HG02642 (cell line): ENCODE measurements at regions not wholly inside any gene's neighbourhood (a gene's known extent, or its start where the extent isn't known, plus 50 kb on each side); places are given as distances from the start of the nearest gene placed in this dataset.

Experiments
- ATAC-seq: cut with Tn5 transposase; IDR thresholded peaks from one replicate; pipeline ENCODE4 v1.9.1; 2021; ENCODE audit warnings: mild to moderate bottlenecking; ENCODE audit not compliant: unreplicated experiment, poor library complexity

GRCh38 chr14:36465178-36465577 is 54.9 kb downstream of the NKX2-1 start:
- ATAC-seq, result no peak

DNA sequence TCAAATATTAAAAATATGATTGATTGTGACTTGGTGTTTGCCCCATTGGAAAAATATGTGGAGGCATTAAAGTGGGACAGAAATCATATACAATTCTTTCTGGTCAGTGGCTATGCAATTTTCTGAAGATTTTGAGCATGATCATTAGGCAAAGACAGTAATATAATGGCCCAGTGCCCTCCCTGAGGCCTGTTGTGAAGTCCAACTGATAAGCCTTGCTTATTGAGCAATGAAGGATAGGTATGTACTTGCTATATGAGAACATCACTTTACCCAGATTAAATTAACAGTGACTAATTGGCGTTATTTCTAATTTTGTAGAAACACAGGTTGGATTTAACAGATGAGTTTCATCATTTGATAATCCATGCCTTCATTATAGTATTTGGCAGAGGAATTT is 57.1 kb downstream of the NKX2-1 start:
- no peak for ATAC-seq

DNA sequence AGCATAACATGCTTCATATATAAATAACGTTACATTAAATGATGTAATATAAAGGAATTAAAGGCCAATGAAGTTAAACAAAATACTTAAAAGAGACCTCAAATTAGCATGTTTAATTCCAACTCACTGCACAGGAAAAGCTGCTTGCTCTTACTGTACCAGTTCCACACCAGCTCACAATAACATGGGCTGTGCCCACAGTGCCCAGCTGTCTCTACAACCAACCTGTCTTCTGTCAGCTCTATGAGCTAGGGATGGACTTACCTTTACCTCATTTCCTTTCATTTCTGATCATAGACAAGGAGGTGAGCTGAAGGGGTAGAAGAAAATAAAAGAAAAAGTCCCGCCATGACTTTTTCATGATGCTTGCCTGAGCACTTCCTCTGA is 64.8 kb downstream of the NKX2-1 start:
- no peak for ATAC-seq

DNA sequence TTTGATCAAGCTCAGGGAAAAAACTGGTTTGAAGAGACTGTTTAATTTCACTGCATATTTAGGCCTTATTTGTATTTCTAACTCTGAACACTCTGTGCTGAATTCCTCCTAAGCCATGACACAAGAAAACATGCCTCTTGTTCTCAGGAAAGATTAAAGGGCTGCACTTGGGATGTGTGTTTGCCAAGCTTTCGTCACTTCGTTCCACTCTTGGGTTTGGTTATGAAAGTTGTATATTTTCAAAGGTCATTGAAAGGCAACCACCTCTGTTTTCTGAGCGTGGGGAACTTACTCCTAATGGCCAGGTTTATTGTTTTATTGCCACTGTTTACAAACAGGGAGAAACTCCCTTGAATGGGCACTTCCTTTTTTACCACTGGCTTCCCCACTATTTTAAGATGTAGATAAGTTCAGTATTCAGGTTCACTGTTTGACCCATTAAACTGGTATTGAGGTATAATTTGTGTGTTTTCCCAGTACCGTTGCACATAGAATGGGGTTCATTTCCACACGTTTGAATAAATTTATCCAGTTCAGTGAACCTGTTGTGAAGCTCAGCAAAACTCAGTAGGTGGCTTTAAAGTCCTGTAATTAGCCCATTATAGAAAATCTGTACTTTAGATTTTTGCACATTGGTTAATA is 65.3 kb downstream of the NKX2-1 start:
- ATAC-seq, result no peak

DNA sequence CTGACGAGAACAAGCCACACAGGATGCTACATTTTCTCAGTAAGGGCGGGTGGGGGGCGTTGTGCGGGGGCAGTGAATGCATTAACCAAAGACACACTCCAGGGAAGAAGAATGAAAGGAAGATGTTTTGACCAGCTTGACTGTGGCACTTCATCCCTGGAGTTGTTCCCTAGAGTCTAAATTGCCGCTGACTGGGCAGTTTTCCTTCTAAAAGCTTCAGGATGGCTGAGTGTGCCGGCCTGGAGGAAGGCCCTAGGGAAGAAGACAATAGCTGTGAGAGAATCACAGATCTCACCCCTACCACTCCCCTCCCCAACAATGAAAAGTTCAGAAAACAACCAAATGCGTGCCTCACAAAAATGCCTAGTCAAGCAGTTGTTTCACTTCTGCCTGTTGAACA is 67.2 kb downstream of the NKX2-1 start:
- ATAC-seq, result no peak

DNA sequence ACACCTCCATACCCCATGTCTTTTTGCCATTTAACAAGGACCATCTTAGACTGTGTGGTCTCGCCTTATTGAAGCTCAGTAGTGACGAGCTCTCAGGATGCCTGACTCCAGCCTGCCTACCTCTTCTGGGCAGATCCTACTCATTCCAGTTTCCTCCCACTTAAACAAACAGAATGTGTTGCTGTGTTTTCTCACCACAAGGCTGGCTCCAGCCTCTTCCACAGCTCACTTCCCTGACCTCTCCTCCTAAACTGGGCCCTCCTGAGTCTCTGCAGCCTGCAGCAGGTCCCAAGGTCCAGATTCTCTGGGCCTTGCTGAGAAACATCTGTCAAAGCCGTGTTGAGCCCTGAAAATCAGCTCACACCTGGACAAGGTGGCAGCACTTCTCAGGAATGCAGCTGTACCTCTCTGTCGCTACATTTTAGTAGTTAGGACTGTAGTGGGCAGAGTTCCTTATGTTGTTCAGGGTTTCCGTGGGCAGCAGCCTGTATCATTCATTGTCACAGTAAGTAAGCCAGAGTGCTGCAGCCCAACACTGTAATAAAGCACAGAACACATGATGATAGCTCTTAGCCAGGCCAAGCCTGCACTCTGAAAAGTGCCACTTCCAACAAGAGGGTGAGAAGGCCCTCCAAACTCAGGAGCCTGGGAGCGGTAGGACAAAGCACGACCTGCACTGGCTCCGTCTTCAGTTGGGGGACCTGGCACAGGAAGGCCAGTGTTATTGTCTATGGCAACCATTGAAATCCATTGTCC is 68.5 kb downstream of the NKX2-1 start:
- no peak for ATAC-seq

DNA sequence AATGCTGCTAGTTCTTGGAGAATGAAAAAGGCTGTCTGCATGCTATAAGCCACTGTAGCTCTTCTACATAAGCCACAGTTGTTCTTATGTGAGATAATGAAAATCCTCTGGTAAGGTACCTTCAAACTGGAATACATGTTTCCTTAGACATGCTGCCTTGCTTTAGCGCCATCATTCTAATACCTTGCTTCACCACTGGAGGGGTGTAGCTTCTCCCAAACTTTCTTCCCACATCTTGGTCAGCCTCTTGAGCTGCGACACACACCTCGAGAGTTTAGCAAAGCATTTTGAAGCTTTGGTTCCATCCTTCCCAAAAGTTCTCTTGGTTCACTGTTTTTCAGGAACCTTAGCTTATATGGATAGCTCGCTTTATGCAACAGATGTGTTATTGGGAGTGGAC is 69.5 kb downstream of the NKX2-1 start:
- ATAC-seq, result no peak

DNA sequence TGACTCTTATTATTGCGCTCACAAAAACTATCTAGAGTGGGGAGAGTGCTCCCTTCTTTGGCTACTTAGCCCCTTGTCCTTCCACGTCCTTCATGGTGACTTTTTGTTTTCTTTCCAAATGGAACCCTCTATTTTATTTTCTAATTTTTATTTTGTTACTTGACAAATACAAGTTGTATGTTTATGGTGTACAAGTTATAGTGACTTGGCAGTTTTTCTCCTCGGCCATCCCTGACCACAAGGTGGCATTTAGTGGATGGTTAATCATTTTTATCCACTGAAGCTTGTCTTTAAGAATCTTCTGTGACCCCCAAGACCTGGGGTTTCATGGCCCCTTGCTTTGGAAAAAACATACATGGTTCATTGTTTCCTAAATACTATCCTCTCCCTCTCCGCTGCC is 70.1 kb downstream of the NKX2-1 start:
- ATAC-seq, result no peak

- ATAC-seq, result no peak
These were observed 76.7 kb downstream of the NKX2-1 start for GRCh38 chr14:36443374-36443773.

- no peak for ATAC-seq
These were observed 77.2 kb downstream of the NKX2-1 start for GRCh38 chr14:36442824-36443241.

- no peak for ATAC-seq
These were observed 78.7 kb downstream of the NKX2-1 start for GRCh38 chr14:36441283-36441682.

GRCh38 chr14:36439766-36440165 is 80.3 kb downstream of the NKX2-1 start:
- ATAC-seq, result no peak

DNA sequence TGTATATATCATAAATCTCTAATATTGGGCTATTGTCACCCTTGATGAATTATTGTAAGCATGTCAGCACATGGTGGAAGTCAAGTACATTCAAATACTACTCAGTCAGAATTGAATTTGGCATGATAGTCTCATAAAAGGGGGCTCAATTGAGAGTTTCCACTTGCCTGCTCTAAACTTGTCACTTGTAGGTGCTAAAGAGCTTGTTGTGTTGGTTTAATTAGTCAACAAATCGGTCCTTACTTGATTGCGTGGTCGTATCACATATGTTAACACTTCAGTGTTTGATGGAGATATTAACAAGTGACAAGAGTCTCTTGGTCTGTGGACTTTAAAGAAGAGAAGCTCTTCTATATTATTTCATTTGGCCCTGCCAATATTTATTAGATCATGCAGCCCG is 81.1 kb downstream of the NKX2-1 start:
- no peak for ATAC-seq

- no peak for ATAC-seq
These were observed 89.4 kb downstream of the NKX2-1 start for GRCh38 chr14:36430662-36431084.

DNA sequence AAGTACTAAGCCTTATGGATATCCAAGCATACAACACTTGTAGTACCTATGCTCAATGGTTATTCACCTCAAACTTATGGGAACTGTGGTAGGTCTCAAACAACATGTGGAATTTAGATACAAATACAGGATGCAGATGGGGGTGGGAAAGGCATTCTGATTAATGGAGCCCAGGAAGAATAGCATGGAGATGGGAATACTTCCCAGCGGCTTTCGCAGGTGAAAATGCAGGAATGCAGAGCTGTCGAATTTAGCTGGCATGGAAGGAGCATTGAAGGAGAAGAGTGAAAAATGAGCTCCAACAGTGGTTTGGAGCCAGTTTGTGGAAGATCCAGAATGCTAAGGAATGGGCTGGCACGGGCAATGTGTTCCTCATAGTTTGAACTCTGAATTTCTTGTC is 89.9 kb downstream of the NKX2-1 start:
- no peak for ATAC-seq

DNA sequence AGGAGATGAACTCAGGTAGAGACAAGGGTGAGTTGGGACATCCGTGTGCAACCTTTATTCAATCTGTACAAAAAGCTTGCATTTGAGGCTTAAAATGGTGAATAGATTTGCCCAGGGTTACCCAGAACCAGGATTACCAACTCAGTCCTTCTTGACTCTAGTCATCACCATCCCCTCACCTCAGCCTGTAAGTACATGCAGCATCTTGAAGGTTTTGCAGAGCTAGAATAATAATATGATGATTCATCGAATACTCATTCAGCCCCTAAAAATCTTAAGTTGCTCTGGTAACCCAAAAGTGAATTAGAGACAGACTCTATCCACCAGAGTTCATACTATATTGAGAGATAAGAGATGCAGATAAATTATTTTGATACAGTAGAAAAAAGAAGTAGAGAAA is 90.3 kb downstream of the NKX2-1 start:
- ATAC-seq, result no peak

- ATAC-seq, result no peak
These were observed 91.7 kb downstream of the NKX2-1 start for GRCh38 chr14:36428350-36428749.

GRCh38 chr14:36426836-36427235 is 93.2 kb downstream of the NKX2-1 start:
- no peak for ATAC-seq

DNA sequence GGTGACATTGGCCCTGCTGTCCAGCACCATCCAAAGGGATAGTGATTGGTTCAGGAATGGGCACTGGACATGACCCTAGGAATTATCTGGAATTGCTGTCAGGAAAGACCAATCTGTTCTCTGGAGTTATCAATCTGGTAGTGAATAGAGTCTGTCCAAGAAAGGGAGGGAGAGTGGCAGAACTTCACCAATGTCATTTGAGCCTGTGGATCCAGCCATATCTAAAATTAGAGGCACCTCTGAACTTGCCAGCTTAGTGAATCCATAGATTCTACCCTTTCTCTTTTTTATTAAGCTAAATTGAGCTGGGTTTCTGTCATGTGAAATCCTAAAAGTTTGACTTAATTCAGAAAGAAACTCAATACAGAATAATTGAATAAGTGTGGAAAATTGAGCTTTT is 93.9 kb downstream of the NKX2-1 start:
- no peak for ATAC-seq

DNA sequence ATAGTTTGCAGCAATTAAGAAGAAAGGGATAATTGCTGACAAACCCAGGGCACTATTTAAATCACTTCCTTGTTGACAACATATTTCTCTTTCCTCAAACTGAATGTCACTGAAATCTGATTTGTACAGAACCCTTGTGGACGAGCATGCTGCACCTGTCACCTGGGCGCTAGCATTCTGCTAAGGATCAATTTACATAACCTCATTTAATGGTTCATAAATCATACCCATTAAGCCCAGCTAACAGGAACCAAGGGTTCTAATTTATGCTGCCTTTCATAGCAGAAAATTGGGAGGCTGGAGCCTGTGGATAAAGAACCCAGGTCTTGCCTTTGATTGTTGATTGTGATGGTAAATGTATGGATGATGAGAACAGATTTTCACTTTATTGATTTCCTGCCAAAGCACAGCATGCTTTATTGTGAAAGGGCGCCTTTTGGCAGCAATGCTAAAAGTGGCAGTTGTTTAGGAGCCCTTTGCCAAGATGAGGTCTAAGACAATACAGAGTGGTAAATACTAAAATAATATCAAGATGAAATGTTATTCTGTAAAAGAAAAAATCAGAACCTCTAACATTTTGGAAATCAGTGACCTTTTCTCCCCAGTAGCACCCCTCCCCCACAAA is 95.4 kb downstream of the NKX2-1 start:
- no peak for ATAC-seq

DNA sequence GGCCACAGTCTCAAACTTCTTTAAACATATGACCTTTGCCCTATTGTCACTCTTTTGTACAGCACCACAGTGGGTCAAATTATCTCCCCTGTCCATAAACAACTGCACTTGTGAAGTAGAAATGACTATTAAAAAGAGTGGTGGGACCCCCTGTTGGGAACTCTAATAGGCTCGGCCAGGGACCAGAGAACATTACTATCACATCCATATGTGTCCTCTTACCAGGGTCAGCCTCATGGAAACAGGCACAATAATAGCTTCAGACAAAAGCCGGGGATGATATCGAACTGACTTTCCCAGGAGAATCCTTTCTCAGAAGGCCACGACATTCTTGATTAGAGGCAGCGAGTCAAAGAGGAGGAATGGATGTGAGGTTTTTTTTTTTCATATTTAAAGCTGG is 96.6 kb downstream of the NKX2-1 start:
- ATAC-seq, result no peak
